HepG2 (cell line): ENCODE measurements at regions not wholly inside any gene's neighbourhood (a gene's known extent, or its start where the extent isn't known, plus 50 kb on each side); places are given as distances from the start of the nearest gene placed in this dataset.

Experiments used
- ATAC-seq: fragments of 200-7000 bp; cut with Tn5 transposase; 3 replicates; pipeline ENCODE4 v1.9.1; 2020; ENCODE audit warnings: mild to moderate bottlenecking, moderate library complexity
- BruUV-seq: library from RNA; stranded (reverse); fragments of 400-500 nt; replicated peaks from 2 replicates; lab custom pipeline; 2021; lab: Mats Ljungman, UMichigan
- CTCF ChIA-PET: fragments of 300-600 bp; formaldehyde crosslinking; extraction: SDS; loops from one replicate; lab custom pipeline; 2021; ENCODE audit warnings: low total read pairs, inconsistent platforms, low intra/inter-chr PET ratio; lab: Yijun Ruan, JAX
- POLR2A ChIA-PET: fragments of 350-600 bp; sonication (Branson Sonifier 250); formaldehyde crosslinking; loops from one replicate; lab custom pipeline; 2020; ENCODE audit warnings: antibody characterized with exemption, inconsistent platforms; lab: Yijun Ruan, JAX
- DNase-seq: peaks from one replicate; pipeline ENCODE4 v3.0.0-alpha.2; 2015; ENCODE audit warnings: low spot score
- FAIRE-seq: peaks from 3 replicates; lab custom pipeline; 2011; peaks lifted over from hg19 to GRCh38; lab: Jason Lieb, UNC
- H2AFZ ChIP-seq: one replicate; pipeline ENCODE4 v1.6.1; 2011; ENCODE audit warnings: low read length, inconsistent platforms
- H3K27ac ChIP-seq: fragments of 300-600 bp; 3 replicates; pipeline ENCODE4 v1.8.0; 2011; ENCODE audit warnings: mixed run types, mild to moderate bottlenecking, mixed read lengths, low read length, inconsistent platforms; ENCODE audit not compliant: insufficient read depth; ENCODE audit errors: extremely low read length
- H3K27me3 ChIP-seq, 2 experiments: fragments of 200-600 bp in 1 of 2; 2 replicates in 1 of 2; 3 replicates in 1 of 2; pipeline versions ENCODE4 v1.6.0 to v1.8.0; 2011; ENCODE audit warnings: low read length in 2 of 2, mild to moderate bottlenecking in 2 of 2, moderate library complexity in 2 of 2, inconsistent platforms in 1 of 2; ENCODE audit not compliant: insufficient read depth in 2 of 2, control insufficient read depth in 1 of 2
- H3K36me3 ChIP-seq, 2 experiments: fragments of 200-600 bp in 1 of 2; replicated peaks in 1 of 2; 2 replicates in 1 of 2; 3 replicates in 1 of 2; pipeline versions ENCODE4 v1.5.1 to v1.8.0; 2011; ENCODE audit warnings: low read length in 2 of 2, inconsistent platforms in 1 of 2; ENCODE audit not compliant: insufficient read depth in 2 of 2, control insufficient read depth in 1 of 2
- H3K4me1 ChIP-seq: 2 replicates; pipeline ENCODE4 v1.5.1; 2012; ENCODE audit warnings: low read length, inconsistent platforms; ENCODE audit not compliant: insufficient read depth
- H3K4me2 ChIP-seq: 2 replicates; pipeline ENCODE4 v1.6.0; 2011; ENCODE audit warnings: low read depth, low read length, inconsistent platforms
- H3K4me3 ChIP-seq, 3 experiments: fragments of 200-600 bp in 1 of 3; sonication (generic), shearing (Covaris generic) in 1 of 3; replicated peaks in 1 of 3; 2 replicates each; pipeline ENCODE4 v1.5.1; 2011 to 2016; ENCODE audit warnings: low read length in 3 of 3, inconsistent platforms in 2 of 3, low read depth in 2 of 3, mild to moderate bottlenecking in 2 of 3, control low read depth in 1 of 3, mixed read lengths in 1 of 3; ENCODE audit not compliant: insufficient read depth in 1 of 3
- H3K79me2 ChIP-seq: one replicate; pipeline ENCODE4 v1.6.1; 2011; ENCODE audit warnings: low read length, inconsistent platforms; ENCODE audit not compliant: insufficient read depth
- H3K9ac ChIP-seq: 2 replicates; pipeline ENCODE4 v1.6.0; 2011; ENCODE audit warnings: mild to moderate bottlenecking, low read depth, low read length, inconsistent platforms; ENCODE audit not compliant: insufficient read depth
- H3K9me3 ChIP-seq: 2 replicates; pipeline ENCODE4 v1.5.1; 2012; ENCODE audit warnings: mild to moderate bottlenecking, low read length
- H4K20me1 ChIP-seq: 2 replicates; pipeline ENCODE4 v1.6.0; 2011; ENCODE audit warnings: inconsistent platforms, mild to moderate bottlenecking, low read length, moderate library complexity; ENCODE audit not compliant: insufficient read depth
- KLF9 ChIP-seq: IDR thresholded peaks from 2 replicates; pipeline ENCODE4 v1.6.1; 2016; ENCODE audit warnings: low read depth
- MBD4 ChIP-seq: IDR thresholded peaks from 2 replicates; pipeline ENCODE4 v1.6.1; 2012; ENCODE audit warnings: low read length, inconsistent platforms, borderline replicate concordance
- MED13 ChIP-seq: sonication (generic); formaldehyde crosslinking; IDR thresholded peaks from 2 replicates; pipeline ENCODE4 v1.5.0; 2020; ENCODE audit warnings: missing genetic modification reagents
- PREB ChIP-seq: sonication (generic); formaldehyde crosslinking; IDR thresholded peaks from 2 replicates; pipeline ENCODE4 v1.4.0; 2020; ENCODE audit warnings: missing genetic modification reagents
- REL ChIP-seq: sonication (generic); formaldehyde crosslinking; conservative IDR thresholded peaks from 2 replicates; pipeline ENCODE4 v1.8.0; 2022; ENCODE audit warnings: mild to moderate bottlenecking, missing genetic modification reagents, moderate library complexity
- TBP ChIP-seq: sonication (generic); formaldehyde crosslinking; IDR thresholded peaks from 2 replicates; pipeline ENCODE4 v1.5.0; 2020; ENCODE audit warnings: missing genetic modification reagents
- ZEB1 ChIP-seq: IDR thresholded peaks from 2 replicates; pipeline ENCODE4 v1.6.1; 2012; ENCODE audit warnings: mild to moderate bottlenecking, low read depth, inconsistent platforms; ENCODE audit not compliant: insufficient replicate concordance
- ZFYVE20 ChIP-seq: sonication (generic); formaldehyde crosslinking; IDR thresholded peaks from 2 replicates; pipeline ENCODE4 v1.8.0; 2023; ENCODE audit warnings: low read depth, mild to moderate bottlenecking, moderate library complexity, missing genetic modification reagents, borderline replicate concordance
- ZNF576 ChIP-seq: sonication (generic); formaldehyde crosslinking; IDR thresholded peaks from 2 replicates; pipeline ENCODE4 v1.4.0; 2020; ENCODE audit warnings: mild to moderate bottlenecking, missing genetic modification reagents
- ZNF709 ChIP-seq: sonication (generic); formaldehyde crosslinking; IDR thresholded peaks from 2 replicates; pipeline ENCODE4 v1.5.0; 2020; ENCODE audit warnings: mild to moderate bottlenecking, missing genetic modification reagents
- ZNF788 ChIP-seq: sonication (generic); formaldehyde crosslinking; IDR thresholded peaks from 2 replicates; pipeline ENCODE4 v1.5.0; 2020; ENCODE audit warnings: mild to moderate bottlenecking, missing genetic modification reagents, borderline replicate concordance
- ZNF883 ChIP-seq: sonication (generic); formaldehyde crosslinking; IDR thresholded peaks from 2 replicates; pipeline ENCODE4 v1.5.1; 2020; ENCODE audit warnings: mild to moderate bottlenecking, missing genetic modification reagents; ENCODE audit errors: not compliant biosample characterization
- WGBS: methylation state at CpG from one replicate; pipeline ENCODE4 v1.1.6; 2017; ENCODE audit warnings: low lambda C conversion rate; 5-methylcytosine and 5-hydroxymethylcytosine counted together
- in situ Hi-C: cut with HindIII; loops from 2 replicates; pipeline ENCODE4 v1.10.0; 2017; ENCODE audit warnings: low pct_unique_long_range_greater_than_20kb; ENCODE audit not compliant: extremely low pct_ligation_motif_present
- intact Hi-C: fragments of 100-400 bp; cut with micrococcal nuclease; formaldehyde crosslinking; loops from one replicate; pipeline ENCODE4 v1.10.0; 2022; ENCODE audit not compliant: unreplicated experiment
- TF ChIP-seq, protein P1 (sequence below): sonication (generic); formaldehyde crosslinking; IDR thresholded peaks from 2 replicates; pipeline ENCODE4 v1.5.1; 2020; ENCODE audit warnings: missing genetic modification reagents, mild to moderate bottlenecking, borderline replicate concordance
- TF ChIP-seq, protein P2 (sequence below): sonication (generic); formaldehyde crosslinking; IDR thresholded peaks from 2 replicates; pipeline ENCODE4 v1.5.0; 2020; ENCODE audit warnings: missing genetic modification reagents, mild to moderate bottlenecking, borderline replicate concordance

GRCh38 chr21:24171736-24172135, 1435.5 kb downstream of the MRPL39 start:
- CTCF ChIA-PET: no interaction called here
- no TSS peak for BruUV-seq
- Histone ChIP-seq H3K9me3 (peaks cover 92% of the 10 kb centered on the region), H4K20me1 (no peaks in the 10 kb centered on the region), H3K36me3 (no peaks in the 10 kb centered on the region), H3K27ac (no peak overlapping the region), H3K4me2 (no peak overlapping the region), H3K4me3 (no peak overlapping the region), H2AFZ (no peak overlapping the region), H3K4me1 (no peaks in the 10 kb centered on the region), H3K27me3 (no peaks in the 10 kb centered on the region), H3K79me2 (no peaks in the 10 kb centered on the region), H3K9ac (no peak overlapping the region)
- POLR2A ChIA-PET: no interaction called here
- 3% methylated on average over 4 of the region's 4 CpGs for WGBS
- ATAC-seq (no peak), FAIRE-seq (no peak), DNase-seq (no peak)
- in situ Hi-C loops (no loop called here), intact Hi-C loops (no loop called here)
- TF ChIP-seq ZNF883 (CRISPR knock-in tag): no peak
- no peak for TF ChIP-seq MBD4
- no peak for TF ChIP-seq MED13 (CRISPR knock-in tag)
- TF ChIP-seq PREB (CRISPR knock-in tag): no peak
- TF ChIP-seq ZNF709 (CRISPR knock-in tag): no peak
- TF ChIP-seq KLF9 (CRISPR knock-in tag): no peak
- TF ChIP-seq, protein P1, sequence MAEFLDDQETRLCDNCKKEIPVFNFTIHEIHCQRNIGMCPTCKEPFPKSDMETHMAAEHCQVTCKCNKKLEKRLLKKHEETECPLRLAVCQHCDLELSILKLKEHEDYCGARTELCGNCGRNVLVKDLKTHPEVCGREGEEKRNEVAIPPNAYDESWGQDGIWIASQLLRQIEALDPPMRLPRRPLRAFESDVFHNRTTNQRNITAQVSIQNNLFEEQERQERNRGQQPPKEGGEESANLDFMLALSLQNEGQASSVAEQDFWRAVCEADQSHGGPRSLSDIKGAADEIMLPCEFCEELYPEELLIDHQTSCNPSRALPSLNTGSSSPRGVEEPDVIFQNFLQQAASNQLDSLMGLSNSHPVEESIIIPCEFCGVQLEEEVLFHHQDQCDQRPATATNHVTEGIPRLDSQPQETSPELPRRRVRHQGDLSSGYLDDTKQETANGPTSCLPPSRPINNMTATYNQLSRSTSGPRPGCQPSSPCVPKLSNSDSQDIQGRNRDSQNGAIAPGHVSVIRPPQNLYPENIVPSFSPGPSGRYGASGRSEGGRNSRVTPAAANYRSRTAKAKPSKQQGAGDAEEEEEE: no peak
- no peak for TF ChIP-seq TBP (CRISPR knock-in tag)
- TF ChIP-seq REL (CRISPR knock-in tag): no peak
- TF ChIP-seq ZFYVE20 (CRISPR knock-in tag): no peak
- TF ChIP-seq ZNF788: no peak
- TF ChIP-seq ZNF576: no peak
- TF ChIP-seq, protein P2, sequence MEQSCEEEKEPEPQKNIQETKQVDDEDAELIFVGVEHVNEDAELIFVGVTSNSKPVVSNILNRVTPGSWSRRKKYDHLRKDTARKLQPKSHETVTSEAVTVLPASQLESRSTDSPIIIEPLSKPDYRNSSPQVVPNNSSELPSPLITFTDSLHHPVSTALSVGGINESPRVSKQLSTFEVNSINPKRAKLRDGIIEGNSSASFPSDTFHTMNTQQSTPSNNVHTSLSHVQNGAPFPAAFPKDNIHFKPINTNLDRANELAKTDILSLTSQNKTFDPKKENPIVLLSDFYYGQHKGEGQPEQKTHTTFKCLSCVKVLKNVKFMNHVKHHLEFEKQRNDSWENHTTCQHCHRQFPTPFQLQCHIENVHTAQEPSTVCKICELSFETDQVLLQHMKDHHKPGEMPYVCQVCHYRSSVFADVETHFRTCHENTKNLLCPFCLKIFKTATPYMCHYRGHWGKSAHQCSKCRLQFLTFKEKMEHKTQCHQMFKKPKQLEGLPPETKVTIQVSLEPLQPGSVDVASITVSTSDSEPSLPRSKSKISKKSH: no peak
- no peak for TF ChIP-seq ZEB1
